Activated B cell treated with CpG ODN at 0.5 μM for 24 hours (primary cell): ENCODE measurements at regions not wholly inside any gene's neighbourhood (a gene's known extent, or its start where the extent isn't known, plus 50 kb on each side); places are given as distances from the start of the nearest gene placed in this dataset.

Source experiments
- ATAC-seq: fragments of 200-7000 bp; cut with Tn5 transposase; one replicate; pipeline ENCODE4 v1.10.0; 2021; ENCODE audit warnings: low read depth, mild to moderate bottlenecking, moderate library complexity
- CTCF ChIA-PET: fragments of 350-600 bp; sonication (Branson Sonifier 250); formaldehyde crosslinking; loops from one replicate; lab custom pipeline; 2021; ENCODE audit warnings: antibody characterized with exemption; lab: Charles Lee
- POLR2A ChIA-PET: fragments of 350-600 bp; sonication (Branson Sonifier 250); formaldehyde crosslinking; loops from one replicate; lab custom pipeline; 2021; ENCODE audit warnings: antibody characterized with exemption; lab: Charles Lee
- DNase-seq: peaks from one replicate; pipeline ENCODE4 v3.0.0; 2022
- H3K27ac Mint-ChIP-seq: one replicate; pipeline ENCODE4 v1.8.0; 2020; ENCODE audit warnings: mixed read lengths
- H3K27me3 Mint-ChIP-seq: one replicate; pipeline ENCODE4 v1.8.0; 2021; ENCODE audit warnings: mixed read lengths
- H3K36me3 Mint-ChIP-seq: one replicate; pipeline ENCODE4 v1.8.0; 2021; ENCODE audit warnings: low read depth, mixed read lengths
- H3K4me1 Mint-ChIP-seq: one replicate; pipeline ENCODE4 v1.8.0; 2021; ENCODE audit warnings: mixed read lengths
- H3K4me3 Mint-ChIP-seq: one replicate; pipeline ENCODE4 v1.8.0; 2020; ENCODE audit warnings: mild to moderate bottlenecking, mixed read lengths
- H3K9me3 Mint-ChIP-seq: one replicate; pipeline ENCODE4 v1.8.0; 2020; ENCODE audit warnings: mixed read lengths
- CTCF ChIP-seq: fragments of 200-600 bp; IDR thresholded peaks from one replicate; pipeline ENCODE4 v1.8.0; 2022; ENCODE audit warnings: antibody characterized with exemption, mild to moderate bottlenecking
- intact Hi-C: fragments of 100-400 bp; cut with micrococcal nuclease; formaldehyde crosslinking; loops from one replicate; pipeline ENCODE4 v1.15.1; 2024

GRCh38 chr9:109912726-109913460, 132.9 kb downstream of the PALM2AKAP2 start:
- Mint-ChIP-seq H3K9me3 (no peaks in the 10 kb centered on the region), H3K4me3 (peak overlapping the region; percentile 50), H3K27ac (no peak overlapping the region), H3K36me3 (no peaks in the 10 kb centered on the region), H3K27me3 (no peaks in the 10 kb centered on the region), H3K4me1 (peaks cover 41% of the 10 kb centered on the region)
- TF ChIP-seq CTCF = no peak
- DNase-seq = no peak
- ChIA-PET CTCF (interaction anchor here (0.8 to 3.0 kb wide), 6 partner anchors 8 to 238 kb away, joined by 3 to 29 read pairs (median 3); no protein-coding TSS in a partner anchor), POLR2A (interaction anchor here (0.6 to 22.7 kb wide), 4 partner anchors 58 to 236 kb away, joined by 3 to 704 read pairs (median 64); no protein-coding TSS in a partner anchor)
- intact Hi-C loops = no loop called here
- ATAC-seq = no peak

GRCh38 chr9:109913461-109913810, 133.4 kb downstream of the PALM2AKAP2 start:
- DNase-seq (no peak), ATAC-seq (no peak)
- Mint-ChIP-seq H3K4me3 (peak overlapping the region; percentile 50), H3K4me1 (peaks cover 46% of the 10 kb centered on the region), H3K27me3 (no peaks in the 10 kb centered on the region), H3K36me3 (no peaks in the 10 kb centered on the region), H3K27ac (no peak overlapping the region), H3K9me3 (no peaks in the 10 kb centered on the region)
- ChIA-PET CTCF (interaction anchor here (0.8 to 3.0 kb wide), 6 partner anchors 8 to 238 kb away, joined by 3 to 29 read pairs (median 3); no protein-coding TSS in a partner anchor), POLR2A (interaction anchor here (0.6 to 22.7 kb wide), 4 partner anchors 57 to 236 kb away, joined by 3 to 704 read pairs (median 64); no protein-coding TSS in a partner anchor)
- intact Hi-C loops = no loop called here
- TF ChIP-seq CTCF = no peak

GRCh38 chr9:109914280-109915027, 134.5 kb downstream of the PALM2AKAP2 start:
- Mint-ChIP-seq H3K9me3 (no peaks in the 10 kb centered on the region), H3K4me1 (peaks cover 55% of the 10 kb centered on the region), H3K4me3 (peak overlapping the region; percentile 26), H3K27ac (no peak overlapping the region), H3K36me3 (no peaks in the 10 kb centered on the region), H3K27me3 (no peaks in the 10 kb centered on the region)
- ChIA-PET CTCF (interaction anchor here (1.5 to 3.0 kb wide), 2 partner anchors 53 to 58 kb away, joined by 6 to 29 read pairs; no protein-coding TSS in a partner anchor), POLR2A (interaction anchor here (0.9 to 22.7 kb wide), 3 partner anchors 40 to 138 kb away, joined by 3 to 704 read pairs (median 124); no protein-coding TSS in a partner anchor)
- TF ChIP-seq CTCF = no peak
- intact Hi-C loops = loop anchor here (1.0 to 2.0 kb wide), 2 partner anchors 20 to 58 kb away; no protein-coding TSS in a partner anchor
- ATAC-seq (peak; percentile 67), DNase-seq (no peak)

- ChIA-PET CTCF (interaction anchor here (1.0 to 3.9 kb wide), 4 partner anchors 9 to 142 kb away, joined by 3 to 16 read pairs (median 4); no protein-coding TSS in a partner anchor), POLR2A (interaction anchor here (0.6 to 22.7 kb wide), 5 partner anchors 9 to 136 kb away, joined by 3 to 704 read pairs (median 4); no protein-coding TSS in a partner anchor)
- peak overlapping the region; percentile 96 for H3K27ac Mint-ChIP-seq
- no peak for DNase-seq
- TF ChIP-seq CTCF = no peak
- no peak overlapping the region for H3K4me3 Mint-ChIP-seq
- H3K27me3 Mint-ChIP-seq = no peaks in the 10 kb centered on the region
- no peak for ATAC-seq
- no peaks in the 10 kb centered on the region for H3K9me3 Mint-ChIP-seq
- H3K36me3 Mint-ChIP-seq = peaks cover 3% of the 10 kb centered on the region
- H3K4me1 Mint-ChIP-seq = peaks cover 72% of the 10 kb centered on the region
- intact Hi-C loops = no loop called here
Measured at GRCh38 chr9:109916316-109916715, 136.3 kb downstream of the PALM2AKAP2 start.
